Endothelial cell of umbilical vein (primary cell): ENCODE measurements at regions not wholly inside any gene's neighbourhood (a gene's known extent, or its start where the extent isn't known, plus 50 kb on each side); places are given as distances from the start of the nearest gene placed in this dataset.

Experiments used
- BruUV-seq: library from RNA; stranded (reverse); fragments of 400-500 nt; replicated peaks from 2 replicates; lab custom pipeline; 2021; lab: Mats Ljungman, UMichigan
- CTCF ChIA-PET: fragments of 300-600, 350-600 bp; sonication (Branson Sonifier 250); formaldehyde crosslinking; loops from one replicate; lab custom pipeline; 2021; ENCODE audit warnings: antibody characterized with exemption, inconsistent platforms; lab: Charles Lee
- POLR2A ChIA-PET: fragments of 300-600, 350-600 bp; sonication (Branson Sonifier 250); formaldehyde crosslinking; loops from one replicate; lab custom pipeline; 2021; ENCODE audit warnings: antibody characterized with exemption, inconsistent platforms; lab: Charles Lee
- DNase-seq: peaks from one replicate; pipeline ENCODE4 v3.0.0-alpha.2; 2011; ENCODE audit warnings: low read depth, low spot score
- FAIRE-seq: peaks from 2 replicates; lab custom pipeline; 2011; peaks lifted over from hg19 to GRCh38; lab: Jason Lieb, UNC
- H2AFZ ChIP-seq: 2 replicates; pipeline ENCODE4 v1.6.0; 2012; ENCODE audit warnings: low read depth, low read length, control low read depth, inconsistent platforms
- H3K27ac ChIP-seq: 2 replicates; pipeline ENCODE4 v1.5.1; 2011; ENCODE audit warnings: low read depth, mild to moderate bottlenecking, control low read depth, low read length, moderate library complexity; ENCODE audit not compliant: insufficient read depth
- H3K27me3 ChIP-seq, 2 experiments: 2 replicates each; pipeline versions ENCODE4 v1.6.0 to v1.6.1; 2011; ENCODE audit warnings: low read length in 2 of 2, mixed read lengths in 1 of 2; ENCODE audit not compliant: control insufficient read depth in 2 of 2, insufficient read depth in 2 of 2
- H3K36me3 ChIP-seq, 2 experiments: 2 replicates in 1 of 2; 3 replicates in 1 of 2; pipeline ENCODE4 v1.5.1; 2011; ENCODE audit warnings: low read length in 2 of 2, mild to moderate bottlenecking in 1 of 2, moderate library complexity in 1 of 2; ENCODE audit not compliant: control insufficient read depth in 2 of 2, insufficient read depth in 2 of 2; ENCODE audit errors: extremely low read depth in 1 of 2
- H3K4me1 ChIP-seq: 3 replicates; pipeline ENCODE4 v1.5.1; 2011; ENCODE audit warnings: mild to moderate bottlenecking, low read length; ENCODE audit not compliant: control insufficient read depth, insufficient read depth; ENCODE audit errors: extremely low read depth
- H3K4me2 ChIP-seq: 2 replicates; pipeline ENCODE4 v1.6.1; 2011; ENCODE audit warnings: low read length, control low read depth, mixed read lengths; ENCODE audit not compliant: insufficient read depth
- H3K4me3 ChIP-seq, 3 experiments: fragments of 200-600 bp in 1 of 3; sonication (generic), shearing (Covaris generic) in 1 of 3; replicated peaks in 1 of 3; 2 replicates each; pipeline ENCODE4 v1.5.1; 2011 to 2016; ENCODE audit warnings: control low read depth in 3 of 3, low read length in 3 of 3, mild to moderate bottlenecking in 2 of 3, inconsistent platforms in 1 of 3, low read depth in 1 of 3, moderate library complexity in 1 of 3; ENCODE audit not compliant: insufficient read depth in 1 of 3
- H3K79me2 ChIP-seq: 2 replicates; pipeline ENCODE4 v1.6.0; 2012; ENCODE audit warnings: low read length, inconsistent platforms; ENCODE audit not compliant: control insufficient read depth, insufficient read depth
- H3K9ac ChIP-seq: replicated peaks from 2 replicates; pipeline ENCODE3; 2011; ENCODE audit warnings: low read length, control low read depth; ENCODE audit not compliant: insufficient read depth; ENCODE audit errors: extremely low read depth
- H3K9me1 ChIP-seq: replicated peaks from 3 replicates; pipeline ENCODE4 v1.6.0; 2011; ENCODE audit warnings: mild to moderate bottlenecking, low read length; ENCODE audit not compliant: control insufficient read depth, insufficient read depth; ENCODE audit errors: extremely low read depth
- H3K9me3 ChIP-seq: replicated peaks from 2 replicates; pipeline ENCODE4 v1.5.1; 2012; ENCODE audit warnings: low read length, inconsistent platforms; ENCODE audit not compliant: control insufficient read depth, insufficient read depth
- H4K20me1 ChIP-seq: replicated peaks from 2 replicates; pipeline ENCODE3; 2011; ENCODE audit warnings: mild to moderate bottlenecking, low read length; ENCODE audit not compliant: control insufficient read depth, insufficient read depth; ENCODE audit errors: extremely low read depth
- CTCF ChIP-seq, 2 donors: IDR thresholded peaks; 1 replicate in 1 of 2; 2 replicates in 1 of 2; pipeline ENCODE4 v1.5.1; 2011; ENCODE audit warnings: low read length in 2 of 2, mild to moderate bottlenecking in 2 of 2, moderate library complexity in 2 of 2, control low read depth in 1 of 2, inconsistent platforms in 1 of 2, low read depth in 1 of 2; ENCODE audit not compliant: insufficient read depth in 1 of 2; ENCODE audit errors: extremely low read depth in 1 of 2
- EZH2 ChIP-seq: IDR thresholded peaks from 2 replicates; pipeline ENCODE4 v1.6.1; 2012; ENCODE audit warnings: borderline replicate concordance, low read depth, mild to moderate bottlenecking, moderate library complexity, low read length, inconsistent platforms; ENCODE audit not compliant: severe bottlenecking
- FOS ChIP-seq: IDR thresholded peaks from 2 replicates; pipeline ENCODE4 v1.6.1; 2011; ENCODE audit warnings: mild to moderate bottlenecking, low read length, moderate library complexity, borderline replicate concordance; ENCODE audit not compliant: insufficient read depth
- GATA2 ChIP-seq: IDR thresholded peaks from 2 replicates; pipeline ENCODE4 v1.7.0; 2011; ENCODE audit warnings: low read depth, mild to moderate bottlenecking, moderate library complexity, mixed read lengths, low read length; ENCODE audit not compliant: insufficient read length, insufficient read depth
- JUN ChIP-seq: IDR thresholded peaks from 2 replicates; pipeline ENCODE4 v1.6.1; 2011; ENCODE audit warnings: borderline replicate concordance, low read depth; ENCODE audit not compliant: insufficient read length, insufficient read depth
- MAX ChIP-seq: IDR thresholded peaks from 2 replicates; pipeline ENCODE4 v1.6.1; 2011; ENCODE audit not compliant: insufficient read depth, insufficient read length
- MYC ChIP-seq: IDR thresholded peaks from one replicate; pipeline ENCODE4 v1.6.1; 2011; ENCODE audit warnings: mild to moderate bottlenecking, low read depth, low read length
- POLR2A ChIP-seq: IDR thresholded peaks from 2 replicates; pipeline ENCODE4 v1.6.1; 2012; ENCODE audit warnings: low read depth, mild to moderate bottlenecking, control low read depth, low read length
- POLR2AphosphoS5 ChIP-seq: IDR thresholded peaks from 2 replicates; pipeline ENCODE4 v1.6.1; 2012; ENCODE audit warnings: low read depth, mild to moderate bottlenecking, control low read depth, low read length, moderate library complexity; ENCODE audit not compliant: insufficient read depth
- dilution Hi-C: fragments of 300-500 bp; cut with MboI; formaldehyde crosslinking; loops from one replicate; pipeline ENCODE4 v1.15.0; 2019; ENCODE audit warnings: low sequenced_read_pairs; ENCODE audit not compliant: extremely low pct_ligation_motif_present
- intact Hi-C: fragments of 100-400 bp; cut with micrococcal nuclease; formaldehyde crosslinking; loops from one replicate; pipeline ENCODE4 v1.10.0; 2022

GRCh38 chr10:108130575-108130974 is 966.1 kb upstream of the SORCS1 start:
- dilution Hi-C loops (no loop called here), intact Hi-C loops (no loop called here)
- CTCF ChIA-PET = no interaction called here
- no peak for FAIRE-seq
- H3K36me3 ChIP-seq = no peaks in the 10 kb centered on the region
- no peaks in the 10 kb centered on the region for H3K9me3 ChIP-seq
- H3K4me1 ChIP-seq = no peaks in the 10 kb centered on the region
- no peaks in the 10 kb centered on the region for H3K27me3 ChIP-seq
- H3K9ac ChIP-seq = no peak overlapping the region
- H3K79me2 ChIP-seq = no peaks in the 10 kb centered on the region
- H2AFZ ChIP-seq = no peak overlapping the region
- DNase-seq = no peak
- no peak overlapping the region for H3K4me2 ChIP-seq
- TF ChIP-seq MYC = no peak
- no peak for TF ChIP-seq JUN
- no peak for TF ChIP-seq FOS
- TF ChIP-seq POLR2A = no peak
- TF ChIP-seq EZH2 = no peak
- no peak for TF ChIP-seq MAX
- no peak for TF ChIP-seq CTCF (IDR thresholded peaks at IDR 0.05; ENCODE audit: extremely low read depth in 1 of 2, insufficient read depth in 1 of 2, low read depth in 1 of 2, low read length in 2 of 2)
- TF ChIP-seq GATA2 = no peak
- no peak for TF ChIP-seq POLR2AphosphoS5
- no peak overlapping the region for H3K4me3 ChIP-seq
- POLR2A ChIA-PET = no interaction called here
- H3K27ac ChIP-seq = no peak overlapping the region
- no peaks in the 10 kb centered on the region for H3K9me1 ChIP-seq
- H4K20me1 ChIP-seq = no peaks in the 10 kb centered on the region
- BruUV-seq = no TSS peak
